Gastrocnemius medialis (tissue), 4 donors: ENCODE measurements at regions not wholly inside any gene's neighbourhood (a gene's known extent, or its start where the extent isn't known, plus 50 kb on each side); places are given as distances from the start of the nearest gene placed in this dataset.

Experiments
- CTCF ChIP-seq, 5 experiments: fragments of 450-650 bp in 3 of 5; fragments of 200-600 bp in 2 of 5; sonication (generic) in 2 of 5; IDR thresholded peaks in 4 of 5; conservative IDR thresholded peaks in 1 of 5; 1 replicate in 4 of 5; 2 replicates in 1 of 5; pipeline ENCODE4 v1.5.1; 2016 to 2019; ENCODE audit warnings: antibody characterized with exemption in 5 of 5, mild to moderate bottlenecking in 3 of 5, moderate library complexity in 3 of 5
- POLR2A ChIP-seq, 2 donors: fragments of 450-650 bp; IDR thresholded peaks; one replicate each; pipeline ENCODE4 v1.6.1; 2017; ENCODE audit warnings: antibody characterized with exemption in 2 of 2, mild to moderate bottlenecking in 2 of 2, moderate library complexity in 2 of 2

- no peak for TF ChIP-seq POLR2A (IDR thresholded peaks at IDR 0.05)
- TF ChIP-seq CTCF (IDR thresholded peaks at IDR 0.05 in 4 of 5, conservative IDR thresholded peaks at IDR 0.05 in 1 of 5) = no peak
Observed at GRCh38 chr14:100989924-100990323, 86.4 kb upstream of the RTL1 start.
